Activated CD4-positive, alpha-beta T cell treated with anti-CD3 and anti-CD28 coated beads for 24 hours (primary cell): ENCODE measurements at regions not wholly inside any gene's neighbourhood (a gene's known extent, or its start where the extent isn't known, plus 50 kb on each side); places are given as distances from the start of the nearest gene placed in this dataset.
A peak's percentile ranks its signal among the peaks of the same experiment; 100 is the strongest.

Experiments used
- DNase-seq, 2 donors: peaks; one replicate each; pipeline ENCODE4 v3.0.0-alpha.2; 2020; ENCODE audit warnings: low read depth in 2 of 2

DNA sequence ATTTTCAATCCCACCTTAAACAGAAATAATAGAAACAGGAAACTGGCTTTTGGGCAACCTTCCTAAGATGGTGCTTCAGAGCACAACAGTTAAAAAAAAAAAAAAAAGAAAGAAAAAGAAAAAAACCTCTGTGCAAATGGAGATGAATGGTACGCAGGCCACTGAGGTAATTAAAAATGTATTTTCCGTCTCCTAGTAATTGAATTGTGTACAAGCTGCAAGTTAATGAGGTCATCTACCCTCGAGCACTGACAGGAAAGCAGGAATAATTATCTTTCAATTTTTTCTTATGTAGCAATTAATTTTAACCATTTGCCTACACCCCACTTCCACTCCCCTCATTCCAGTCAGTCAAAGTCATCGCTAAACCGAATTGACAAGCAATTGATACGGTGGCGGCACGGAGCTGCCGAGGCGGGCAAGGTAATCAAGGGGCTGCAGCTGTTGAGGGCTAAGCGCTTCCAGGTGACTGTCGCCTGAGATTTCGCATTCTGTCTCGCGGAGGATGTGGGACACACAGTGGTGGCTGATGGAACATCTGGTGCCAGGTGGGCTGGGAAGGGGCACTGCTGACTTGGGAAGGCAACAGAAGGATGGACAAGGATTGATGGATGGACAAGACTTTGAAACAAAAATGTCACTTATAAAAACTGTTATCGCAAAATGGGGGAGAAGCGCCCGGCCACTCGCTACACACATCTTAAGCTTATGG is 109.4 kb downstream of the RCN1 start:
- no peak for DNase-seq

DNA sequence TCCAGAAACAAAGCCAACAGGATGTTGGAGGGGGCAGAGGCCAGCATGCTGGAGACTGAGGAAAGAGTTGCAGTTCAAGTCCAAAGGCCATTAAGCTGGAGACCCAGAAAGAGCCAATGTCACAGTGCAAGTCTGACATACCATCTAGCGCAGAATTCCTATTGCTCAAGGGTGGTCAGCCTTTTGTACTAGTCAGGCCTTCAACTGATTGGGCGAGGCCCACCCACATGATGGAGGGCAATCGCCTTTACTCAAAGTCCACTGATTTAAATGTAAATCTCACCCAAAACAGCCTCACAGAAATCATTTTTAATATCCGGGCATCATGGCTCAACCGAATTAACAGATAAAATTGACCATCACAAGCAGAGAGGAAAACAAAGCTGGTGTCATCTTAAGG is 113.9 kb downstream of the RCN1 start:
- no peak for DNase-seq

- no peak for DNase-seq
Measured at GRCh38 chr11:32210556-32210955, 119.7 kb downstream of the RCN1 start.

DNA sequence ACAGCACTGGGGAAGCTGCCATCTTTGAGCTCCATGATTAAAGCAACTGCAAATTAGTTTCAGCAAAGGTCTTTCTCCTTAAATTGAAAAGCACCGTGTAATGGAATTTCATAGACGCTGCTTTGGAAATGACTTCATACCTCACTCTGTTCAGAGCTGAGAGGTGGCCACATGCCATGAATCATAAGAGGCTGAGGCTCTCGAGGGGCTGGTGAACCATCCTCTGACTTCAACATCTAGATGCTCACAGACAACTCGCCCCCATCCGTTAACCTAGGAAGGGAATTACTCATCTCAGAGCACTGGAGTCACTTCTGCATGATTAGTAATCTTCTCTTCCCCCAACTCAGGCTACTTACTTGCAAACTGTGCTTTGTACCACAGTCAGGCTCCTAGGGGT is 122.3 kb downstream of the RCN1 start:
- DNase-seq = peak in 1 of 2 donors; percentile 8

- no peak for DNase-seq
Measured at GRCh38 chr11:32215157-32215556, 124.3 kb downstream of the RCN1 start.

DNA sequence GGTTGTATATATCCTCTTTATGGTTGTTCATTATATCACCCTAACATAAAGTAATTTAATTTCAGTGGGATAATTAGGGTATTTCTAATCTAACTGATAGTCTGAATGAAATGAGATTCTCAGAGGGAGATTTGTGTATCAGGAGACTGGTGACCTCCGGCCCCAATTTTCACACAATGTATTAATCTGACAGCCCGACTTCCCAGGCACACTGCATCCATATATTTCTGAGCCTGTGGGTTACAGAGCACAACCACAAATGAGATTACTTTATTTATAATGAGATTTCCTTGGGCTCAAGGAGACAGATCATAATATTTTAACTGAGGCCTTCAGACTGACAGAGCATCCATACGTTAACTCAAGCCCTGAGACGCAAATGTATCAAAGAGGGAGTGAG is 125.9 kb downstream of the RCN1 start:
- no peak for DNase-seq

GRCh38 chr11:32219320-32219719 is 128.4 kb downstream of the RCN1 start:
- no peak for DNase-seq

- no peak for DNase-seq
Measured at GRCh38 chr11:32221476-32222032, 130.7 kb downstream of the RCN1 start.

DNA sequence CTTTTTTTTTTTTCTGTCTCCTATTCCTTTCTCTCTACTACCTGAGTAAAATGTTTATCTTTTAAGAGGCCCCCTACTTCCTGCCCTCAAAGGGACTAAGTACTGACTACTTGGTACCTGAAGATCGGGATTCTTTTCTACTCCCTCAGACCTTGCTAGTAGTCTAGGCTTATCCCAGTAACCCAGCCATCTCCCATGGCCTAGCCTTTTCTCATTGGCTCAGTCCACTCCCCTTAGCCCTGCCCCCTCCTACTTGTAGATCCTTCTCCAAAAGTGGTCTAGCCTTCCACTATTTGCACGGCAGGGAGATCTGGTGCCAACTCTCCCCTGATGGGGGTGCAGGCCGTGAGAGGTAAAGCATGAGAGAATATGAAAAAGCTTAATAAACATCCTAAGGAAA is 133.7 kb downstream of the RCN1 start:
- DNase-seq = no peak

DNA sequence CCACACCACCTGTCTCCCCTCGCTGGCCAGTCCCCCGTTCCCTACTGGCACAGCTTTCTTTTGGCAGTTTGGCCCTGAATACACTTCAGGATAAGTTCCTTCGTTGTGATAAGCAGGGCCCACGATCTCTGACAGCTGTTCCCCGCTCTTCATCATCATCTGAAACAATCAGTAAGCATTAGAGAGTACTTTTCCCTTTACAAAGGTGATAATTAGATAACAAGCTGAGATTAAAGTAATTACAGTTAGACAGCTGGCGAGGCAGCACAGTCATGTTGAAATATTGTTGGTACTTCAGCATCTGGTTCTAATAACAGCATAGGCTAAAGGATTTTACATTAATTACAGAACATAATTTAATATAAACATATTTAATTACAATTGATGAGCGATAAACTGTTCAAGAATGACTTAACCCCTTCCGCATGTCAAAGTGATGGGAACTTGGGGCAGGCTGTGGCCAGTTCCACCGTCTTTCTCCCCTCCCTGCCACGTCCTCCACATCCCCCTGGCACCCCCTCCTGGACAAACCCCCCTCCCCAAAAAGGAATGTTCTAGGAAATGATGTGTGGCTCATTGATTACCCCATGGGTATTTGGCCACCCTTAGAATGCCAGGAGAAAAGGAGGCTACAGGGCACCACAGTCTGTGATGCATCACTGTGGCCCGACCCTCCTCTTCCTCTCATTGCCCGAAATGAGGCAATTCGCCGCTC is 134.9 kb downstream of the RCN1 start:
- DNase-seq = no peak

GRCh38 chr11:32226480-32226879 is 135.6 kb downstream of the RCN1 start:
- DNase-seq = no peak

DNA sequence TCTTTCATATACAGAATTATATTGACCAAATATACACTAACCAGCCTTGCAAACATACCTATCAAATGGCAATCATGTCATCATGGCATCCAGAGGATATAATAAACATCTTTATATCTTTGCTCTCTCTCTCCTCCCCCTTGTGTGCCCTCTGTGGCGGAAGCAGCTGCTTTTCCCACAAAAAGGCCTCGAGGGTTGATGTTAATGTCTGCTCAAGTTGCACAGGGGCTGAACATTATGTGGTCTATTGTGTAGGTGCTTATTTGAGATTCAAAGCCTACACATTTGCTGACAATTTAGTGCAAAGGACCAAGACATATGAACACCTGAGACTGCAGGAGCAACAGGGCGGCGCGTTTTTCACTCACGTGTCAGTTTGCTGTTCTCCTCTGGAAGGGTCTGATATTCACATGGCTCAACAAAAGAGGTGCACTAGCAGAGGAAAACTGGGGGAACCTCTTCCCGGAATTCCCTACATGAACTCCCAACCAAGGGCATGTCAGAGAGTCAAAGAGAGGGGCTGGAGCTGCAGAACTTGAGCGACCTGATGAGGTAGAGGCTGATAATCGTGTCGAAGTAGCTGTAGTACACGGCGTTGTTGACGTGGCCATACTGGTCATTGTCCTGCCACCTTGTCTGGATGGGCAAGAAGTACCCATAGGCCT is 138.8 kb downstream of the RCN1 start:
- DNase-seq = no peak

DNA sequence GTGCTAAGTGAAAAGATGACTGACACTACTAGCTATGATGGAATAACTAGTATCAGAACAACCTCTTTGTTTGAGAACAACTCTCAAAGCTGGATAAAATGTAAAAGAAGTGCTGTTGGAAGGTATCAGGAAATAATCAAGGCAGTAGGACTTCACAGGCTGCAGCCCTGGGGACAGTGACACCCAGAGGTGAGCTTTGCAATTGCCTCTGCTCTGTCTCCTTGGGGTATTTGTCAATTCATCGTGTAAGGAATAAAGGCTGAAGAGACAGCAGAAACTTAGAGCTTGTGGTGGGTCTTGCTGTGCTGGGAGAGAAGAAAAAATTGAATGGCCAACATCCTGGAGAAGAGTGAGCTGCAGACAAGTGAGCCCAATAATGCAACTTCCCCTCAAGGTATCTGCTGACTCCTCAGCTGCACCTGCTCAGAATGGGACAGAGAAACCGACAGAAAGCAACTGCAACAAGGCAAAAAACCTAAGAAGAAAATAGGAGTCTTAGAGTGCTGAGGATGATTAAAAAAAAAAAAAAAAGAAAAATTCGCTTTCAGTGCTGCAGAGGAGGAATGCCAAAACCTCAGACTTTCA is 141.1 kb downstream of the RCN1 start:
- DNase-seq = no peak

GRCh38 chr11:32232516-32232915 is 141.6 kb downstream of the RCN1 start:
- no peak for DNase-seq

- DNase-seq = no peak
Measured at GRCh38 chr11:32233276-32233675, 142.4 kb downstream of the RCN1 start.

GRCh38 chr11:32233928-32234327 is 143.1 kb downstream of the RCN1 start:
- DNase-seq = no peak

GRCh38 chr11:32244453-32244852 is 153.6 kb downstream of the RCN1 start:
- no peak for DNase-seq

- DNase-seq = no peak
Measured at GRCh38 chr11:32253706-32254105, 162.8 kb downstream of the RCN1 start.

DNA sequence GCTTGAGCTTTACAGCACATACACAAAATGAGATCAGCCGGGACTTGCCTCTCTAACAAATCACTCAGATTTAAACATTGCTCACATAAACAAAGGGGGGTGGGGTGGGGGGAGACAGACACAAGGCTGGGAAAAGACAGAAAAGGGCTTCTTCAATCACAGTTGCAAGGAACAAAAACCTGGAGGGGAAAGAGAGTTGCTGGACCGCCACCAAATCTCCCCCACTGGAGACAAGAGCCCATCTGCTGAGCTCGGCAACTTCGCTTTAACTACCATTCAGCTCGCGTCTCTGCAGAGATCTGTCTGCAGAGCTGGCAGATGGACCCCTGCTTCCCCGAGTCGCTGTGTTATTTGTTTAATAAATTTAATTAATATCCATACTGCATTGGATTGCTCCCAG is 165.0 kb downstream of the RCN1 start:
- DNase-seq = no peak

GRCh38 chr11:32256466-32256865 is 165.6 kb downstream of the RCN1 start:
- DNase-seq = no peak

DNA sequence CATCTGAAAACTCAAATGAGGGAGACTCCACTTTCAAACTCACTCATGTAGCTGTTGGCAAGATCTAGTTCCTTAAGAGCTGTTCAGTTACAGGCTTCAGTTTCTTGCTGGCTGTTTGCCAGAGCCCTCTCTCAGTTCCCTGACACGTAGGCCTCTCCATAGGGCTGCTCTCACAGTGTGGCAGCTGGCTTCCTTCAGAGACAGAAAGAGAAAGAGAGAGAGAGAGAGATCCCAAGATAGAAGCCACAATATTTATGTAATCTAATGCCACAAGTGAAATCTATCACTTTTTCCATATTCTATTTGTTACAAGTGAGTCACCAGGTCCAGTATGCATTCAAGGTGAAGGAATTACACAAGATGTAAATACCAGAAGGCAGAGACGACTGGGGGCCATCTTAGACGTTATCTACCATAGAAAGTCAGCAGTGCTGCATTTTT is 168.8 kb downstream of the RCN1 start:
- DNase-seq = no peak

DNA sequence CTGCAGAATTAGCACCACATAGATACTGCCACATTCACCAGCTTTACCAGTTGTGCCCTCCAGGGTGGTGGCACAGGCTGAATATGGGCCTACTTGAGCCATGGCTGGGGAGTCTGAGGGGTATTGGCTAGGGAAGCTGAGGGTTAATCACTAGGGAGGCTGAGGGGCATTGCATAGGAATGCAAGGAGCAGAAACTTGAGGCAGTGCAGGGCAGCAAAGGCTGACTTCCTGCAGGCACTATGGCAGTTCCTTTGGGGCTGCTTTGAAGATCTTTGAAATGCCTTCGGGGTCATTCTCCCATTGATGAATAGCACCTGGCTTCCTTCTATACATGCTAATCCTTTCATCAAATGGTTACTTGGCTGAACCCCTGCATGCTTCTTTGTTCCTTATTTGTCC is 171.5 kb downstream of the RCN1 start:
- no peak for DNase-seq
